Stimulated activated CD4-positive, alpha-beta T cell treated with anti-CD3 and anti-CD28 coated beads, Interleukin-15, amount 100 ng/mL, for 48 hours (primary cell): ENCODE measurements at regions not wholly inside any gene's neighbourhood (a gene's known extent, or its start where the extent isn't known, plus 50 kb on each side); places are given as distances from the start of the nearest gene placed in this dataset.

Experiments
- DNase-seq, 2 donors: peaks; one replicate each; pipeline ENCODE4 v3.0.0-alpha.2; 2020; ENCODE audit warnings: low read depth in 2 of 2

- DNase-seq: no peak
These were observed 188.6 kb downstream of the RBFOX3 start for GRCh38 chr17:79422236-79422635.

- peak; percentile 30 to 36 for DNase-seq
These were observed 190.3 kb downstream of the RBFOX3 start for GRCh38 chr17:79420318-79421243.

- no peak for DNase-seq
These were observed 193.3 kb downstream of the RBFOX3 start for GRCh38 chr17:79417476-79417988.

GRCh38 chr17:79415909-79416308, 194.9 kb downstream of the RBFOX3 start:
- no peak for DNase-seq

- DNase-seq: no peak
These were observed 195.5 kb downstream of the RBFOX3 start for GRCh38 chr17:79415365-79415764.

GRCh38 chr17:79414793-79415211, 196.0 kb downstream of the RBFOX3 start:
- no peak for DNase-seq

- no peak for DNase-seq
These were observed 196.6 kb downstream of the RBFOX3 start for GRCh38 chr17:79414063-79414792.

GRCh38 chr17:79413611-79414010, 197.2 kb downstream of the RBFOX3 start:
- DNase-seq: no peak

GRCh38 chr17:79412886-79413390, 197.9 kb downstream of the RBFOX3 start:
- no peak for DNase-seq

GRCh38 chr17:79412110-79412509, 198.7 kb downstream of the RBFOX3 start:
- no peak for DNase-seq

GRCh38 chr17:79411419-79411818, 199.4 kb downstream of the RBFOX3 start:
- no peak for DNase-seq

- DNase-seq: no peak
These were observed 200.2 kb downstream of the RBFOX3 start for GRCh38 chr17:79410681-79411080.

- DNase-seq: no peak
These were observed 202.6 kb downstream of the RBFOX3 start for GRCh38 chr17:79408251-79408650.

GRCh38 chr17:79407385-79407784, 203.5 kb downstream of the RBFOX3 start:
- no peak for DNase-seq

GRCh38 chr17:79406316-79406715, 204.5 kb downstream of the RBFOX3 start:
- DNase-seq: no peak

GRCh38 chr17:79405823-79406222, 205.0 kb downstream of the RBFOX3 start:
- no peak for DNase-seq

GRCh38 chr17:79404136-79404911, 206.5 kb downstream of the RBFOX3 start:
- DNase-seq: no peak

- DNase-seq: no peak
These were observed 208.9 kb downstream of the RBFOX3 start for GRCh38 chr17:79401704-79402674.

- peak; percentile 33 to 48 for DNase-seq
These were observed 209.7 kb downstream of the RBFOX3 start for GRCh38 chr17:79400989-79401703.
